ENCODE measurements at regions not wholly inside any gene's neighbourhood (a gene's known extent, or its start where the extent isn't known, plus 50 kb on each side); places are given as distances from the start of the nearest gene placed in this dataset.

DNA sequence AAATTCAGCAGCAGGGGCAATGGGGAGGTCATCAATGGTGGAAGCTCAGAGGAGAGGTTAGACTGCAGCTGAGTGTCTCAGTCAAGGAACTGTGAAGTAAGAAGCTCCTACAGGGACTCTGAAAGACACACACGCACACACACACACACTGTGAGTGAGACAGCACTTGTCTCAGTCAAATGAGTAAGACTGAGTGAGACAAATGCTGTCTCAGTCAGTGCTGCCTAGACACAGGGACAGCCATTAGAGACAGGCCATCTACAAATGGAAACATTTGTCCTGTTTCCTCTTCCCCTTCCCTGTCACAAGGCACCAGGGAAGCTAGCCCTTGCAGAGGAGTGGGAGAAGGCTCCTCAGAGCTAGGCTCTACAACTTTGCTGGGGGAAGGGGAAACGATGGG lies 577.4 kb upstream of the GCFC2 start:
- TF ChIP-seq CTCF (IDR thresholded peaks at IDR 0.05; ENCODE audit: low read length) (no peak), EZH2 (optimal IDR thresholded peaks at IDR 0.05; ENCODE audit: low read depth, low read length) (no peak)
